ENCODE measurements at regions not wholly inside any gene's neighbourhood (a gene's known extent, or its start where the extent isn't known, plus 50 kb on each side); places are given as distances from the start of the nearest gene placed in this dataset.

DNA sequence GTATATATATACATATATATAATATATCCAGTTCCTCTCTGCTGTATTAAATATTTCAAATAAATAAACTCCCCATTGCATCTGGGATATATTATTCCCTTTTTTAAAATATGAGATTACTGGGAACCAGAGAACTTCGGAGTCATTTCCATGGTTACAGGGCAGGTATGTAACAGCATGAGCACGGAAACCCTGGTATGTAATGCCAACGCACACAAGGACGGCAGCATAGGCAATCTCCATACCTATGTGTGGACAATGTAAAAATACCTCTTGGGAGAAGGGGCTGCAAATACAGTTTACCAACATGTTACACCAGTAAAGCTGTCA lies 62.8 kb downstream of the NUDT10 start:
- H3K4me3 ChIP-seq (ENCODE audit: low read length in 3 of 3): peak overlapping the region in 2 of 3 donors; percentile 20 to 44
- H3K27ac ChIP-seq (ENCODE audit: low read depth, low read length): no peak overlapping the region
- no peak overlapping the region for H3K9ac ChIP-seq (ENCODE audit: low read depth in 1 of 3, low read length in 3 of 3)
- no peaks in the 10 kb centered on the region for H3K9me3 ChIP-seq (ENCODE audit: control insufficient read depth in 3 of 3, low read length in 3 of 3)
- H3K36me3 ChIP-seq (ENCODE audit: control insufficient read depth in 3 of 3, insufficient read depth in 3 of 3, low read length in 3 of 3): no peaks in the 10 kb centered on the region
- H3K27me3 ChIP-seq (ENCODE audit: control insufficient read depth in 3 of 3, insufficient read depth in 3 of 3, low read length in 3 of 3): peaks cover 0 to 14% (median 3%) of the 10 kb centered on the region in 3 donors
- peaks cover 0 to 5% (median 0%) of the 10 kb centered on the region in 3 donors for H3K4me1 ChIP-seq (ENCODE audit: control insufficient read depth in 3 of 3, insufficient read depth in 3 of 3, low read length in 3 of 3)

All from skeletal muscle tissue (tissue), 3 donors.